Smooth muscle cell (in vitro differentiated cells): ENCODE measurements at regions not wholly inside any gene's neighbourhood (a gene's known extent, or its start where the extent isn't known, plus 50 kb on each side); places are given as distances from the start of the nearest gene placed in this dataset.
"Not testable (repeated sequence)": the region's sequence is repeated elsewhere in the genome, so short reads cannot be mapped to it uniquely, and the experiment has no call there.

Experiments
- DNase-seq: peaks from one replicate; lab custom pipeline; 2025; ENCODE audit not compliant: unreplicated experiment; lab: John Stamatoyannopoulos, UW
- H2AFZ ChIP-seq: fragments of 200-600 bp; sonication (generic); 2 replicates; pipeline ENCODE4 v1.6.0; 2016; ENCODE audit warnings: antibody characterized with exemption, low read depth, mild to moderate bottlenecking
- H3F3A ChIP-seq: fragments of 200-600 bp; sonication (generic); 2 replicates; pipeline ENCODE4 v1.6.0; 2017; ENCODE audit warnings: antibody characterized with exemption, low read depth
- H3K27ac ChIP-seq: fragments of 200-600 bp; sonication (generic); 2 replicates; pipeline ENCODE4 v1.5.1; 2016; ENCODE audit warnings: low read depth, mild to moderate bottlenecking
- H3K27me3 ChIP-seq: fragments of 200-600 bp; sonication (generic); 2 replicates; pipeline ENCODE4 v1.6.1; 2016; ENCODE audit warnings: low read depth, mild to moderate bottlenecking
- H3K36me3 ChIP-seq: fragments of 200-600 bp; sonication (generic); 2 replicates; pipeline ENCODE4 v1.5.1; 2016; ENCODE audit warnings: low read depth
- H3K4me1 ChIP-seq: fragments of 200-600 bp; sonication (generic); 2 replicates; pipeline ENCODE4 v1.5.1; 2016; ENCODE audit warnings: low read depth
- H3K4me2 ChIP-seq: fragments of 200-600 bp; sonication (generic); 2 replicates; pipeline ENCODE4 v1.6.0; 2016; ENCODE audit warnings: mild to moderate bottlenecking
- H3K4me3 ChIP-seq: fragments of 200-600 bp; sonication (generic); 2 replicates; pipeline ENCODE4 v1.5.1; 2016; ENCODE audit warnings: mild to moderate bottlenecking
- H3K79me2 ChIP-seq: fragments of 200-600 bp; sonication (generic); 2 replicates; pipeline ENCODE4 v1.6.0; 2016; ENCODE audit warnings: low read depth, mild to moderate bottlenecking
- H3K9ac ChIP-seq: fragments of 200-600 bp; sonication (generic); 2 replicates; pipeline ENCODE4 v1.6.0; 2016; ENCODE audit warnings: low read depth
- H3K9me3 ChIP-seq: fragments of 200-600 bp; sonication (generic); replicated peaks from 2 replicates; pipeline ENCODE4 v1.5.1; 2016; ENCODE audit warnings: low read depth
- H4K20me1 ChIP-seq: fragments of 200-600 bp; sonication (generic); 2 replicates; pipeline ENCODE4 v1.6.0; 2016; ENCODE audit warnings: low read depth
- CTCF ChIP-seq: fragments of 200-600 bp; sonication (generic); IDR thresholded peaks from 2 replicates; pipeline ENCODE4 v1.5.1; 2017; ENCODE audit warnings: borderline replicate concordance, mild to moderate bottlenecking, antibody characterized with exemption; ENCODE audit not compliant: insufficient read depth, poor library complexity, severe bottlenecking
- WGBS: methylation state at CpG from one replicate; pipeline ENCODE4 v1.1.7; 2016; ENCODE audit warnings: low lambda C conversion rate; 5-methylcytosine and 5-hydroxymethylcytosine counted together

GRCh38 chr11:70595452-70595851, 197.1 kb downstream of the CTTN start:
- H3K4me3 ChIP-seq, result no peak overlapping the region
- WGBS, result 51% methylated on average over 12 of the region's 12 CpGs
- H3K27ac ChIP-seq, result no peak overlapping the region
- no peak for DNase-seq
- no peaks in the 10 kb centered on the region for H4K20me1 ChIP-seq
- H2AFZ ChIP-seq, result no peak overlapping the region
- no peaks in the 10 kb centered on the region for H3K27me3 ChIP-seq
- no peaks in the 10 kb centered on the region for H3K9me3 ChIP-seq
- H3K79me2 ChIP-seq, result no peaks in the 10 kb centered on the region
- no peaks in the 10 kb centered on the region for H3F3A ChIP-seq
- peak overlapping the region; percentile 29 for H3K4me2 ChIP-seq
- no peaks in the 10 kb centered on the region for H3K36me3 ChIP-seq
- H3K9ac ChIP-seq, result no peak overlapping the region
- H3K4me1 ChIP-seq, result no peaks in the 10 kb centered on the region
- no peak for TF ChIP-seq CTCF

GRCh38 chr11:70596091-70596490, 197.8 kb downstream of the CTTN start:
- Histone ChIP-seq H4K20me1 (no peaks in the 10 kb centered on the region), H3K9me3 (no peaks in the 10 kb centered on the region), H3F3A (no peaks in the 10 kb centered on the region), H3K79me2 (no peaks in the 10 kb centered on the region), H3K36me3 (no peaks in the 10 kb centered on the region), H3K9ac (no peak overlapping the region), H3K4me2 (peak overlapping the region; percentile 29), H3K4me1 (no peaks in the 10 kb centered on the region), H3K27me3 (no peaks in the 10 kb centered on the region), H3K27ac (no peak overlapping the region), H3K4me3 (no peak overlapping the region), H2AFZ (no peak overlapping the region)
- WGBS, result 90% methylated on average over 9 of the region's 9 CpGs
- TF ChIP-seq CTCF, result no peak
- DNase-seq, result no peak

- DNase-seq, result no peak
- 98% methylated on average over 9 of the region's 10 CpGs for WGBS
- Histone ChIP-seq H3K4me1 (no peaks in the 10 kb centered on the region), H2AFZ (no peak overlapping the region), H4K20me1 (no peaks in the 10 kb centered on the region), H3K27me3 (no peaks in the 10 kb centered on the region), H3K27ac (no peak overlapping the region), H3K4me3 (no peak overlapping the region), H3K79me2 (no peaks in the 10 kb centered on the region), H3K9ac (no peak overlapping the region), H3F3A (no peaks in the 10 kb centered on the region), H3K4me2 (no peak overlapping the region), H3K9me3 (no peaks in the 10 kb centered on the region), H3K36me3 (no peaks in the 10 kb centered on the region)
- no peak for TF ChIP-seq CTCF
Observed at GRCh38 chr11:70597006-70597555, 198.8 kb downstream of the CTTN start.

- Histone ChIP-seq H3K27me3 (no peaks in the 10 kb centered on the region), H3F3A (no peaks in the 10 kb centered on the region), H3K4me3 (no peak overlapping the region), H2AFZ (no peak overlapping the region), H3K9me3 (no peaks in the 10 kb centered on the region), H4K20me1 (no peaks in the 10 kb centered on the region), H3K4me2 (no peak overlapping the region), H3K27ac (no peak overlapping the region), H3K79me2 (no peaks in the 10 kb centered on the region), H3K36me3 (no peaks in the 10 kb centered on the region), H3K4me1 (no peaks in the 10 kb centered on the region), H3K9ac (no peak overlapping the region)
- no peak for TF ChIP-seq CTCF
- no peak for DNase-seq
- 93% methylated on average over 20 of the region's 20 CpGs for WGBS
Observed at GRCh38 chr11:70597751-70598625, 199.7 kb downstream of the CTTN start.

GRCh38 chr11:70600911-70601415, 202.6 kb downstream of the CTTN start:
- H3K27ac ChIP-seq, DNase-seq, H3K27me3 ChIP-seq, H3F3A ChIP-seq, H3K9me3 ChIP-seq, H2AFZ ChIP-seq, H3K36me3 ChIP-seq, H3K4me1 ChIP-seq, H3K4me2 ChIP-seq, H3K79me2 ChIP-seq, H3K4me3 ChIP-seq, H4K20me1 ChIP-seq, H3K9ac ChIP-seq: not testable (repeated sequence)
- WGBS, result 91% methylated on average over 7 of the region's 7 CpGs
